NCI-H146 treated with DMSO at 0.1 percent for 48 hours (cell line): ENCODE measurements at regions not wholly inside any gene's neighbourhood (a gene's known extent, or its start where the extent isn't known, plus 50 kb on each side); places are given as distances from the start of the nearest gene placed in this dataset.
"Not testable (repeated sequence)": the region's sequence is repeated elsewhere in the genome, so short reads cannot be mapped to it uniquely, and the experiment has no call there.

Source experiments
- DNase-seq: peaks from one replicate; lab custom pipeline; 2025; ENCODE audit not compliant: unreplicated experiment; lab: John Stamatoyannopoulos, UW

DNA sequence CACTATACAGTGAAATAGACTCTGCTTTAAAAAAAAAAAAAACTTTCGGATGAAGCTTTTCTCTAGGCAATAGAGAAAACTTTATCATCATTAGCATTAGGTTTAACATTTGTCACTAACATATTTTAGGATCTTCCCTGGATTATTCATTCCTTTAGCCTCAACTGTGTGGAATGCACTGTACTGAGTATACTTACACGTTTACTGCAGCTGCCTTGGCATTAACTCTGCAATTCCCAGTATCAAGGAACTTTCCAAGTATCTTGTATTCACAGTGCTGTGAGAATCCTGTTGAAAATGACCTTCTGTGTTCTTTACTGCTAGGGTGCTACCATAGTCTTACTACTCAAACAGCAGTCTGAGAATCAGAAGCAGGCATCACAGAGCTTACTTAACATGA is 328.2 kb upstream of the COL3A1 start:
- DNase-seq, result no peak

DNA sequence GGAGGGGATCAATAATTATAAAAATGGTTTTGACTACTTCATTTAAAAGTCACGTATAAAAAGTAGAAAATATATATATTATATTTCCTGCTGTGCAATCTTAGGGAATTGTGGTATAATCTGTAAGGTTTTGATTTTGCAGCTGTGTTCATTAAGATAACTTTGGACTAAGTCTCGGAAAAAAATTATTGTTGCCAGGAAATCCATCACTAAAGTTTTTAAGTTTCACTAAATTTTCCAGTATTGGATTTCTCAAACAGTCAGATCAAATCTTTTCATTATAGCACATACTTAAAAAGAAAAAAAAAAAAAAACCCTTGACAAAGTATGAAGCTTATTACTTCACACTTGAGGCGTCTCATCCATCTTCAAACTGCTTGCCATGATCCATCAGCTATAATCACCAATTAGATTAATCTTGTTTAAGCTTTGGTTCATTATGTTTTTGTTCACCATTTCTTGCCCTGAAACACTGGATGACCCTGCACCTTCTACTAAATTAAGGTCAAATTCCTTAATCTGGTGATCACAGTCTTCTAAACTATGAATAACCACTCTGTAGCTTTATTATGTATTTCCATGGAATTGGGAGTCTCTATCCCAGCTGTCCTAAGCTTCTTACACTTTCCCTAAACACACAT is 326.6 kb upstream of the COL3A1 start:
- no peak for DNase-seq

DNA sequence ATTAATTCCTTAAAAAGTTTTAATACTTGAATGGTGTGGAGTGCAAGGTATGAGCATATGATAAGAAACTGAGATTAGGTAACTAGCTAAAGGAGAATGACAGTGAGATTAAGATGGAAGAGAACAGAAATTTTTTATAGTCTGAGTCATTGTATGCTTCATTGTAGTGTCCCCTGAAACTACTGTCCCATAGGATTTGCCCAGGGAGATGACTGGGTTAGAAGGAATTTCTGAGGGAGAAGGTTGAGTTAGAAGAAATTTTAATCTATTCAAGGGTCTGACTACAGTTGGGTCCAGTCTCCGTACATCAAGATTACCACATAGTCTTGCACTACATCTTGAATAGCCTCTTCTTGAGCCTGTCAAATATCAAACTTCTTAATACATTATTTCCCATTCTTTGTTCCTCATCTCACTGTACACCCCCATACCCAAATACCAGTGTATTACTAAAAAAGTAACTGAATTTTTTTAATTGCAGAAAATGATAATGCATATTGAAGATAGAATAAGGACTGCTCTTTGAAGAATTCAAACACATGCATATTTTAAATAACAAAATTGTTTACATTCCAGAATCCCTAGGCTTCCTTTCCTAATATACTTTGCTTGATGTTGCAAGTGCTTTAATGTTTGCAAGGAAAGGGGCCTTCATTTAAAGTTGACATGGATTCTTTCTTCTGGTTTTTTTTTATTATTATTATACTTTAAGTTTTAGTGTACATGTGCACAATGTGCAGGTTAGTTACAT is 314.3 kb upstream of the COL3A1 start:
- no peak for DNase-seq

DNA sequence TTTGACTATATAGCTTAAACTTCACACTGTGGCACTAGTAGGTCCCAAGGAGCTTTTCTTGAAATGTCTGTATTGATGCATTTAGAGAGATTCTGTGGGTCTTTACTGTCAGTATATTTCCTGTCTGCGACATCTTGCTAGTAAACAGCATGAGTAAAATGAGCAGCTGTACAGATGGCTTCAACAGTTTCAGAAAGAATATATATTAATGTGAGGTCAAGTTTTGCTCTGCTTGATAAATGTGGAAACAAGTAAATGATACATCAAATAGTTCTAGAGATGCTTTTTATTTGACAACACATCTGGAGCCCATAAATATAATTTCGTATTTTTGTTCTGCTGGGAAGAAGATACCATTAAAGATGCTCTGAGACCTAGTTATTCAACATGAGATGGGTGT is 310.9 kb upstream of the COL3A1 start:
- no peak for DNase-seq

DNA sequence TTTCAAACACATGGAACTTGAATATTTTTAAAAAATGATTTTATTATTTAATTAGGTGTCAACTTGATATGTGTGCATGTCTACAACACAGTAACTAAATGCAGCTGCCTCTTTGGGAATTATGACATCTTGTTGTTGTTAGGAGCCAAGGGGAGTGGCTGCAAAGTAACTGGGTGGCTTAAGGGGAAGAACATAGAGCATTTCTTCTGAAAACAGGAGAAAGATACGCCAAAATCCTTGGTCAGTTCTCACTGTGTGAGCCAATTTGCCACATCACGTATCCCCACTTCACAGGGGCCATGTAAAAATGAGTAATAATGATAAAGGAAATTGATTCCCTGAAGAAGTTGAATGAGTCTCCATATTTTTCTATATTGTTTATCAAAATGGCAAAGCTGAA is 309.8 kb upstream of the COL3A1 start:
- no peak for DNase-seq

DNA sequence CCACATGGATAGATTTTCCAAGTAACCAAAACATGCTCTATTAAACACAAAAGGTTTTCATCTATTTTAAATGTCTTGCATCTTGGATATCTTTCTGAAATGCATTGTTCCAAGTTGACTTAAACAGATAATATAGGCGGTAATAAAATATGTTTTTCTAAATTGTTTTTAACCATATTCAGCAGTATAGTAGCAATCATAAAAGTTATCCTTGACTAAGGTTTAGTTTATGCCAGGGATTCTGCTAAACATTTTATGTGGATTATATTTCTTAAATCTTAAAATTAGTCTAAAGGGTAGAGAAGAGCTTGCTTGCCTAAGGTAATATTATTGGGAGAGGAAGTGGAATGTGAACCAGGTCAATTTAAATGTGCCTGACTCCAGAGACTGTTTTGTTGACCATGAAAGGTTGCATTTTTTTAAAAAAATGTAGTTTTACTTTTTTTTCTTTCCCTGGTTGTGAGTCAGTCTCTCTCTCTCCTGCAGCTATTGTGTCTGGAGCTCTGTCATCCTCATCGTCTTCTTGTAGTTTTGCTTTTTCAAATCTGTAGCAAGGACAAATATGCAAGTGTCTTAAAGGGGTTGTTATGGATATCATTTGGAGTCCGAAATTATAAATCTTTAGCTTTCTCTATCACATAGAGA is 309.1 kb upstream of the COL3A1 start:
- no peak for DNase-seq

DNA sequence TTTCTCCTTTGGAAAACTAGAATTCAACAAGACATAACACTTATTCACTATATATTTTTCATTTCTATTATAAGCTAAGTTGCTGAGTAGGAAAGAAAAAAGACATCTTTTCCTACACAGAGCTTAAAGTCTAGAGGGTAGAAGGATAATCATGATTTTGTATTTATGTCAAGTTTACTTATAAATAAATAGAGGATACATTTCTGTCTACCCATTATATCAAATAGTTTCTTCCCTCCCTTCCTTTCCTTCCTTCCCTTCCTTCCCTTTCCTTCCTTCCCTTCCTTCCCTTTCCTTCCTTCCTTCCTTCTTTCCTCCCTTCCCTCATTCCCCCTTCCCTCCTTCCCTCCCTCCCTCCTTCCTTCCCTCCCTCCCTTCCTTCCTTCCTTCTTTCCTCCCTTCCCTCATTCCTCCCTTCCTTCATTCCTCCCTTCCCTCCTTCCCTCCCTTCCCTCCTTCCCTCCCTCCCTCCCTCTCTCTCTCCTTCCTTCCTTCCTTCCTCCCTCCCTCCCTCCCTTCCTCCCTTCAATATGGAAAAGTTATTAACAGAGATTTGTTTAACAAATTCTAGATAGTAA is 308.4 kb upstream of the COL3A1 start:
- no peak for DNase-seq

DNA sequence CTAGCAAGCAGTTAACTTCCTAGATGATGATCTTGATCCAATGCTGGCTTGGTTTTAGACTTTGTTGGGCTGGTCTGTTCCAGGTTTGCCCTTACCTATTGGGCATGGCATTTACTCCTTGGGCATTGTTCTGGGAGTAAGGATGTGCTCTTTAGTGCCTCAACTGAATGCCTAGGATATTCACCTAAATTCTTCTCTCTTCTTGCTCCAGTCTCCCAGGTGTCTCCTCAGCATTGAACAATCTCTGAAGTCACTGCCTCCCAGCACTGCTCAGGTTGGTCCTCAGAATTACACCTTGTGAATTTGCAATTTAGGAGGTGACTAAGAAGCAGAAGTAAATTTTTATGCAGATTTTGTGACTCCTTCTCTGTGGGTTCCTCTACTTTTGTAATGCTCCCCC is 307.7 kb upstream of the COL3A1 start:
- no peak for DNase-seq

DNA sequence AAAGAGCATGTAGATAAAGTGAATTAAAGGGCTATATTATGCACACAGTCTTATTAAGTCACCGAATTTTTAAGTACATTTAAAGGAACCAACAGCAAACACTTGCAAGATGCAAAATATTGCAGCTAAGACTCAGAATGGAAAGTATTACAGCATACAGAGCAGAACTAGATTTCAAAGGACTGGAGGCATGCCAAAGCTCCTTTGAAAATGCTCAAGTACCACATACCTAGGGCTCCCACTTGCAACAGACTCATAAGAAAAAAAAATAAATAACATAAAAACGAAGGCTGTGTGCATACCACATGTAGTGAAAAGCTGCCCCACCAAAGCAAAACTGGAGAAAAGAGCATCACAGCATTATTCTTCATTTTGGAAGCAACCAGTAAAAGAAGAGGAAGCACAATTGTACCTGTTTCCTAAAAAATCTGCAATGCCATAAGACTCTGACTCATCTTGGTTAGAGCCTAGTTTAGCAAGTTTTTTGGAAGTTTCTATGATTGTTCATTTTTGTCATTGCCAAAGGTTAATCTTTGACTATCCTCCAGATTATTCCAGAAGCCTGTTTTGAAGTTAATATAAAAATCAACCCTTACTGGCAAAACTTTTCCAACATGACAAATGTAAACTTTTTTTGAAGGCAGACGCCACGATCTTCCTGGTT is 306.0 kb upstream of the COL3A1 start:
- no peak for DNase-seq

DNA sequence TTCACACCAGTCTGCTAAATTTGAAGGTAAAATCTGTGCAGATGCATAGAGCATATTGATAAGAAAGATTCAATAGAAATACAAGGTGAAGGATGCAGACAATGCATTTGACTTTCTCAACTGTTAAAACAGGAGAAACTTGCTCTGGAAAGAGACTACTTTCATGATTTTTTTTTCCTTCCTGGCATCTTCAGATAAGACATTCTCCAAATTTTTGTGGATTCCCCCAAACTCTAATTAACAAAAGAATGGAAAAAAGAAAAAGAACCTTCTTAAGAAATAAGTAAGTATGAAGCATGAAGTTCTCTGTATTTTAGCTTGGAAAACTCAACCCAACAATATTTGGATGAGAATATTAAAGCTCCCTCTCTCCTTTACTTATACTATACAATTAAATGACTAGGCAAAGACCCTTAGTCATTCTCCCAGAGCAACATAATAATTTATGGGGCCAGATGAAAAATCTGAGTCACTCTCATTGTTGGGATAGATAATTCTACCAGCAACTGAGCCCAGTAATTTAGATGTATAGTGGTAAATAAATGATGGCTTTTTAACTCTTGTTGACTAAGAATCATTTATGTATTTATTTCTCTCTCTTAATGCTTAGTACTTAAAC is 298.7 kb upstream of the COL3A1 start:
- DNase-seq, result no peak

DNA sequence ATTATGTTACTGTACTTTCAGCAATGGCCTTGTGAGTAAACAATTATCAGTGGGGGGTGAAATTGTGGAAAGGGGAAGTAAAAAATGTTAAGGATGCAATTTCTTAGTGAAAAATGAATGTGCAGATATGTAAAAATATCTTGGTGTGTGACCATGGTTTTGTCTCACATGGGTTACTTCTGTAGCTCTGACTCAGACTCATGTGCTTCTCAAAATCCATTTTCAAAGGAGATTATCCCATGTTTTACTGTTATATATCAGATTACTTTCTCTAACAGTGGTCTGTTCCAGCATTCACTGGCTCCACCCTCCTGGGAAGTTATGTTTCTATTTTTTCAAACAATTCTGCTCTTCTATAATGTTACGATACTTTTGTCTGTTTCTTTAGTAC is 298.2 kb upstream of the COL3A1 start:
- DNase-seq, result no peak

DNA sequence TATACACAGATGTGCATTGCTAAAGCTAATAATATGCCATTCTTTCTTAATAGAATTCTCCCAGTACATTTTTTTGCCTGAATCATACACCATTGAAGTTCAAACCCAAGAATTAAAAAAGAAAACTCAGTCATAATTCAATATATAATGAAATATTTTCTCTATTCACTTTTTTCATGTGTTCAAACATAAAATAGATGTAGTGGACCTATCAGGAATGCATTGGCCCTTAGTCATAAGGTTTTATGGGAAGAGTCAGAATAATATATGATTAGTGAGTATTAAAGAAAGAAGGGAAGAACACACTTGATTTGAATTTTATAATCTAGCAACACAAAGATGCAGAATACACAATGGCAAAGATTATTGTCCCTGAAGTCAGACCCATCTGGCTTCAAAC is 297.0 kb upstream of the COL3A1 start:
- no peak for DNase-seq

DNA sequence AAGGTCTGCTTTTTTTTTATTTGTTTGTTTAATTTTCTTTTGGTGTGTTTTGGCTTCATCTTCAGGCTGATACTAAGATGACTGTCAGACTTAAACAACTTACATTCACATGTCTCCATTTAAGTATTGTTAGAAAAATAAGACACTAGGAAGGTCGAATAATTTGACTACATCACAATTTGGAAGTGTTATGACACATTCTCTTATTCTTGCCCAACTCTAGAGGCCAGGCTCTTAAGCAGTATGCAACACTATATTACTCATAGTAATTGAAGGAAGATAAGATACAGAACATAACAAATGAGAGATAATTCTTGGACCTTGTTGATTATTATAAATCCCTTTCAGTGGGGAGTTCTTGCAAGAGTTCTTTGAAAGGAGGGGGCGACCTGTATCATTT is 295.3 kb upstream of the COL3A1 start:
- DNase-seq, result no peak

DNA sequence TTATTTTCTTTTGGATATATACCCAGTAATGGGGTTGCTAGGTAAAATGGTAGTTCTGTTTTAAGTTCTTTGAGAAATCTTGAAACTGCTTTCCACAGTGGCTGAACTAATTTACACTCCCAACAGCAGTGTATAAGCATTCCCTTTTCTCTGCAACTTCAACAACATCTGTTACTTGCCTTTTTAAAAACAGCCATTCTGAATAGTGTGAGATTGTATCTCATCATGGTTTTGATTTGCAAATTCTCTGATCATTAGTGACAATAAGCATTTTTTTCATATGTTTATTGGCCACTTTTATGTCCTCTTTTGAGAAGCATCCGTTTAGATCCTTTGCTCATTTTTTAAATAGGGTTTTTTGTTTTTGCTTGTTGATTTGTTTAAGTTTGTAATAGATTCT is 291.3 kb upstream of the COL3A1 start:
- DNase-seq, result no peak

DNA sequence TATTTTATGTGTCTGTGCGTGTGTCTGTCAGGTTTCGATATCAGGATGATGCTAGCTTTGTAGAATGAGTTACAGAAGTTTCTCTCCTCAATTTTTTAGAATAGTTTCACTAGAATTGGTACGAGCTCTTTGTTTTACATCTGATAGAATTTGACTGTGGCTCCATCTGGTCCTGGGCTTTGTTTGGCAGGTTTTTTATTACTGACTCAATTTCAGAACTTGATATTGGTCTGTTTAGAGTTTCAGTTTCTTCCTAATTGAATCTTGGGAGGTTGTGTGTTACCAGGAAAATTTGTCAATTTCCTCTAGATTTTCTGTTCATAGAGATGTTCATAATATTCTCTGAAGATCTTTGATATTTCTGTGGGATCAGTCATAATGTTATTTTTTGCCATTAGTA is 289.4 kb upstream of the COL3A1 start:
- no peak for DNase-seq

DNA sequence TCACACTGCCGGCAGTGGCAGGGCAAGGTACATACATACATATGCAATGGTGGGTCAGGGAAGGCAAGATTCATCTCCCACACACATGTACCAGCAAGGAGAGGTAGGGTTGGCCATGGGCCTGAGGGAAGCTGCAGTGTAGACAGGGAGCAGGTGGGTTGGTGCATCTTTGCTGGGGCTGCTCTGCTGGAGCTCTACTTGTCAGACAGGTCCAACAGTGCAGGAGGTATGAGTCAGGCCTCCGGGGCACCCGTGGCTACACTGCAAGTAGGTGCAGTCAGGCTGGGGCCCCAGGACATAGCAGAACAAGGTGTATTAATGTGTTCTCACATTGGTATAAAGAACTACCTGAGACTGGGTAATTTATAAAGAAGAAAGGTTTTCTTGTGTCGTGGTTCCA is 281.1 kb upstream of the COL3A1 start:
- DNase-seq, result no peak

DNA sequence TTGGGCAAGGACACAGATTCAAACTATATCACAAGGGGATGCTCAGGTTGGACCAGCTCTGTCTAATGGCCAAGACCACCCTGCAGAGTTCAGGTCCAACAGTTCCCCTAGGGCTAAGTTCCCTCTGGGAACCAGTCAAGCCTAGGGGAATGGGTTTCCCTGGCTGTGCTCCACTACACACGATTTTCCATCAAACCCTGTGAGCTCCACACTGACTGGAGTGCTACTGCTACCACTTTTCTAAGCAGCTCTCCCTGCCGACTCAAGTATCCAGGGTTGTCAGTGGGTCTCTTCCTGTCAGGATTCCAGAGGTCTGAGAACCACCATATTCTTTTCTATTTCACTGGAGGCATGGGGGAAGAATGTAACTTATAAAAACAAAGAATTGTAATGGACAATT is 280.4 kb upstream of the COL3A1 start:
- no peak for DNase-seq

DNA sequence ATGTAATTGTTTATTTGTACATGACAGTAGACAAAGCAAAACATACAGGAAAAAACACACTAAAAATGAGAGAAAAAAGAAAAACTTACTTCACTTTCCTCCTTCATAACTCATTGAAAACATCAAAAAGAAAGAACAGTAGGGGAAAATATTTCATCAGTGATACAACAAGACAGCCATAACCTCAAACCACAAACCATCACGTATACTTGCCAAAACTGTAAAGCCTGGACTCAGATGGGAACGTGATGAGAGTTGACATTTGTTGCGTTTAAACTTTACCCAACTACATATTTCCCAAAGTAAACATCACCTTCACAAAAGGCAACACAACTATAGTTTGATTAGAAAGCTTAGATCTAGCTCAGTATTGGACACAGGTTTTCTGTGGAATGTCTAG is 278.2 kb upstream of the COL3A1 start:
- DNase-seq, result no peak

DNA sequence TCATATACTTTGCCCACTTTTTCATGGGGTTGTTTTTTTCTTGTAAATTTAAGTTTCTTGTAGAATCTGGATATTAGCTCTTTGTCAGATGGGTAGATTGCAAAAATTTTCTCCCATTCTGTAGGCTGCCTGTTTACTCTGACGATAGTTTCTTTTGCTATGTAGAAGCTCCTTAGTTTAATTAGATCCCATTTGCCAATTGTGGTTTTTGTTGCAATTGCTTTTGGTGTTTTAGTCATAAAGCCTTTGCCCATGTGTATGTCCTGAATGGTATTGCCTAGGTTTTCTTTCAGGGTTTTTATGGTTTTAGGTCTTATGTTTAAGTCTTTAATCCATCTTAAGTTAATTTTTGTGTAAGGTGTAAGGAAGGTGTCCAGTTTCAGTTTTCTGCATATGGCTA is 276.0 kb upstream of the COL3A1 start:
- DNase-seq, result not testable (repeated sequence)

DNA sequence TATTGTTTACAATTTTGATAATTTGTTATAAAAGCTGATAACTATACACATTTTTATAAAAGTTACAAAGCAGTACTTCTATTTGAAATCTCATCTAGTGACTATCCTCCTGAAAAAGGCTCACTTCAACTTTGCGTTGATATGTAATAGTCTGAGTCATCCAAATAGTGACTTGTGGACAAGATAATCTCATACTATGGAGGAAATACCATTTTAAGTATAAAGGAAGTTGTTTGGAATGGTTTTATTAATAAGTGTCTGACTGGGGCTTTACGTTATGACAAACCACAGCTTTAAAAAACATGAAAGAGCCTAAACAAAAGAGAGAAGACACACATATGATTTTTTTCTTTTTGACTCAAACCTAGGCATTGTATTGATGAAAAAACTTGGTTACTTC is 272.3 kb upstream of the COL3A1 start:
- DNase-seq, result no peak

DNA sequence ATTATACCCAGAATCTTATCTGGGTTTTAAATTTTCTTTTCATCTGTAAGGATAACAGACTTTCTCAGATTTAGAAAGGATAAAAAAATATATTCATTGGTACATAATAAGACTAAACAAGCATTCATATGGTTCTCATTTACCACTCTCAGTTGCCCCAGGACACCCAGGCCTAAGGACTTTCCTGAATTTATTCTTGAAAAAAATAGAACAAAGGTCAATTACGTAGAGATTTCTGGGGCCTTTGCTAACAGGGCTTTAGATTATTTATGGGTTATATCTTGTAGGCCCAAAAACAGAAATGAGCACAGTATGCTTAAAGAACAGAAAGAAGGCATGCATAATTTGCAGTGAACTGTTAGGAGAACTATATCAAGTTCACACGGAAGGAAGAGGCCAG is 269.0 kb upstream of the COL3A1 start:
- no peak for DNase-seq
